ENCODE measurements at regions not wholly inside any gene's neighbourhood (a gene's known extent, or its start where the extent isn't known, plus 50 kb on each side); places are given as distances from the start of the nearest gene placed in this dataset.

DNA sequence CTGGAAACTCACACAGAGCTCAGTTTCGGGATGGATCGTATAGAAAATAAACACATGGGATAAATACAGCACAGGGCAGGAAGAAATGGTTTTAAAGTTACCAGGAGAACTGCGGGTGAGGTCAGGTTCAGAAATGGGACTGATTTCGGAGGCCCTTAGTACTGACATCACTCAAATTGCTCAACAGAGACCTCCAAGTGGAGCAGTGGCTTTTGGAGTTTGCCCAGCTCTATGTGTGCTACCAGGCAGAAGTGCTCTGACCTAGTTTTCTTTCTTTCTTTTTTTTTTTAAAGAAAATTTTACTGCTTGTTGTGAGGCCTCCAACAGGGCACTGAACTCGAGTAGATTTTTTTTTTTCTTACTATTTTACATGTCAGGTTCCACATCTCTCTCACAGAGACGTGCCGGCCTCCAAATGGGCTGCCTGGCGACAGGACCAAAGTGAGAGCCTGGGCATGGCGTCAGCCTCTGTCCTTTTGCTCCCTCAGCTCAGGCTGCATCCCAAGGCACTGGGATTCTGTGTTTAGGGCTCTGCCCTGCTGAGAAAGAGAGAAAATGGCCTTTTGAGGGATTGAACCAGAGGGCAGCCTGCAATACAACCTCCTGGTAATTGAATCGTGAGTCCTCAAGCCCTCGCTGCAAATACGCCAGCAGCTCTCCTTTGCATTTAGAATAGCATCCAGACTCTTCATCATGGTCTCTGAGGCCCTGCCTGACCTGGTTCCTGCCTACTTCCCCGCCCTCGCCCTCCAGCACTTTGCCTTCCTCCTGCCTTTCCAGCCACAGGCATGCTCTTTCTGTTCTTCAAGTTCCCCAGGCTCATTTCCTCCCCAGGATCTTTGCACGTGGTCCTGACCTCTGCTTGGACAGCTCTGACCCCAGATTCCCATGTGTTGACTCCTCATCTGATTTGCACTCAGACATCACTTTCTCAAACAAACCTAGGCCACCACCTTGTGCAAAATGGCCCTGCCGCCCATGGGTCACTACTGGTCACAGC, 173.5 kb downstream of the FGF1 start:
- Histone ChIP-seq H3K27me3 (ENCODE audit: control insufficient read depth, insufficient read depth, low read length) (no peaks in the 10 kb centered on the region), H3K9ac (no peak overlapping the region), H3K4me1 (peaks cover 4% of the 10 kb centered on the region), H3K79me2 (no peaks in the 10 kb centered on the region), H3K9me3 (ENCODE audit: control insufficient read depth, low read length) (no peaks in the 10 kb centered on the region), H3K4me2 (ENCODE audit: low read length) (no peak overlapping the region), H3K27ac (no peak overlapping the region), H3K36me3 (ENCODE audit: control insufficient read depth, insufficient read depth, low read length) (no peaks in the 10 kb centered on the region), H2AFZ (no peak overlapping the region), H3K4me3 (ENCODE audit: low read depth, low read length) (no peak overlapping the region)
- TF ChIP-seq, protein P1, sequence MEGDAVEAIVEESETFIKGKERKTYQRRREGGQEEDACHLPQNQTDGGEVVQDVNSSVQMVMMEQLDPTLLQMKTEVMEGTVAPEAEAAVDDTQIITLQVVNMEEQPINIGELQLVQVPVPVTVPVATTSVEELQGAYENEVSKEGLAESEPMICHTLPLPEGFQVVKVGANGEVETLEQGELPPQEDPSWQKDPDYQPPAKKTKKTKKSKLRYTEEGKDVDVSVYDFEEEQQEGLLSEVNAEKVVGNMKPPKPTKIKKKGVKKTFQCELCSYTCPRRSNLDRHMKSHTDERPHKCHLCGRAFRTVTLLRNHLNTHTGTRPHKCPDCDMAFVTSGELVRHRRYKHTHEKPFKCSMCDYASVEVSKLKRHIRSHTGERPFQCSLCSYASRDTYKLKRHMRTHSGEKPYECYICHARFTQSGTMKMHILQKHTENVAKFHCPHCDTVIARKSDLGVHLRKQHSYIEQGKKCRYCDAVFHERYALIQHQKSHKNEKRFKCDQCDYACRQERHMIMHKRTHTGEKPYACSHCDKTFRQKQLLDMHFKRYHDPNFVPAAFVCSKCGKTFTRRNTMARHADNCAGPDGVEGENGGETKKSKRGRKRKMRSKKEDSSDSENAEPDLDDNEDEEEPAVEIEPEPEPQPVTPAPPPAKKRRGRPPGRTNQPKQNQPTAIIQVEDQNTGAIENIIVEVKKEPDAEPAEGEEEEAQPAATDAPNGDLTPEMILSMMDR (IDR thresholded peaks at IDR 0.05), result no peak

GRCh38 chr5:142511358-142511757, 174.5 kb downstream of the FGF1 start:
- no peak overlapping the region for H3K27ac ChIP-seq
- TF ChIP-seq, protein P1 (IDR thresholded peaks at IDR 0.05), result no peak

DNA sequence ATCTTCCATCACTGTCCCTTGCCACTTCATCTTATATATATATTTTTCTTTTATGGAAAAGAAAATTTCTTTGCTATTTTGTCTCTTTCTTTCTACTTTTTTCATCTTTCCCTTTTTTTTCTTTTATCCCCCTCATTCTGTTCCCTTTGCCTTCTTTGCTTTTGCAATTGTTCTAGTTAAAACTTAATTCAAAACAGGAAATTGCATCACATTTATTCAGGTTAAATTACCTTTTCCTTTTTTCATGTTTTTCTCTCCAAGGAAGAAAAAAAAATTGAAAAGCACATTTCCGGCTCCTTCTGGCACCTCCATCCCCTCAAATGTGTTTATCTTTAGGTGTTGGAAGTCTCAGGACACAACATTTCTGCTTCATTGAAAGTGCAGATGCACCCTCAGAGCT, 176.9 kb downstream of the FGF1 start:
- no peak overlapping the region for H2AFZ ChIP-seq
- H3K9me3 ChIP-seq (ENCODE audit: control insufficient read depth, low read length), result no peaks in the 10 kb centered on the region
- H3K27ac ChIP-seq, result no peak overlapping the region
- TF ChIP-seq, protein P1 (IDR thresholded peaks at IDR 0.05), result no peak
- no peaks in the 10 kb centered on the region for H3K27me3 ChIP-seq (ENCODE audit: control insufficient read depth, insufficient read depth, low read length)
- H3K4me2 ChIP-seq (ENCODE audit: low read length), result no peak overlapping the region
- H3K9ac ChIP-seq, result no peak overlapping the region
- no peak overlapping the region for H3K4me3 ChIP-seq (ENCODE audit: low read depth, low read length)
- no peaks in the 10 kb centered on the region for H3K79me2 ChIP-seq
- peaks cover 4% of the 10 kb centered on the region for H3K4me1 ChIP-seq
- no peaks in the 10 kb centered on the region for H3K36me3 ChIP-seq (ENCODE audit: control insufficient read depth, insufficient read depth, low read length)

More at GRCh38 chr5:142511358-142511757, 174.5 kb downstream of the FGF1 start:
- no peaks in the 10 kb centered on the region for H3K27me3 ChIP-seq (ENCODE audit: control insufficient read depth, insufficient read depth, low read length)
- H3K4me3 ChIP-seq (ENCODE audit: low read depth, low read length), result no peak overlapping the region
- no peak overlapping the region for H2AFZ ChIP-seq
- H3K36me3 ChIP-seq (ENCODE audit: control insufficient read depth, insufficient read depth, low read length), result no peaks in the 10 kb centered on the region
- H3K79me2 ChIP-seq, result no peaks in the 10 kb centered on the region
- H3K4me2 ChIP-seq (ENCODE audit: low read length), result no peak overlapping the region
- no peaks in the 10 kb centered on the region for H3K9me3 ChIP-seq (ENCODE audit: control insufficient read depth, low read length)
- no peak overlapping the region for H3K9ac ChIP-seq
- H3K4me1 ChIP-seq, result peaks cover 4% of the 10 kb centered on the region

DNA sequence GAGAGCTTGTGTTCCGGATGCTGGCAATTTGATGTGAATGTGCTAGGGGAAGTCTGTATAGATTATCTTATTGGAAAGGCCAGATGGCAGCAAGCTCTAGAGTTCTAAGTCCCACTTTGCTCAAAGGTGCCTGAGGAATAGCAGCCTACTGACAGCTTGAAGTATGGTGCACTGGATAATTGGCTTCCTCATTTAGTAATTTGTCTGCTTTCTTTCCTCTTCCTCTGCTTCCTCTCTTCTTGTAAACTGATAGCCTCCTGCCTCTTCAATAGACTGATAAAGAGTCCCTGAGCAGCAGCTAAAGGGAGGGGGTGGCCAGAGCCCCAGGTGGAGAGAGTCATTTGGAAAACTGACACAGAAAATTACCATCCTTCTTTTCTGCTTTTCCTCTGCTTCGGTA, 177.3 kb downstream of the FGF1 start:
- H3K4me2 ChIP-seq (ENCODE audit: low read length), result no peak overlapping the region
- H3K9me3 ChIP-seq (ENCODE audit: control insufficient read depth, low read length), result no peaks in the 10 kb centered on the region
- no peak overlapping the region for H3K9ac ChIP-seq
- H3K27me3 ChIP-seq (ENCODE audit: control insufficient read depth, insufficient read depth, low read length), result no peaks in the 10 kb centered on the region
- TF ChIP-seq, protein P1 (IDR thresholded peaks at IDR 0.05), result no peak
- H3K36me3 ChIP-seq (ENCODE audit: control insufficient read depth, insufficient read depth, low read length), result no peaks in the 10 kb centered on the region
- peaks cover 4% of the 10 kb centered on the region for H3K4me1 ChIP-seq
- no peak overlapping the region for H2AFZ ChIP-seq
- H3K4me3 ChIP-seq (ENCODE audit: low read depth, low read length), result no peak overlapping the region
- H3K79me2 ChIP-seq, result no peaks in the 10 kb centered on the region
- H3K27ac ChIP-seq, result no peak overlapping the region

Measured in parathyroid adenoma (tissue), 2 donors.